ENCODE measurements at regions not wholly inside any gene's neighbourhood (a gene's known extent, or its start where the extent isn't known, plus 50 kb on each side); places are given as distances from the start of the nearest gene placed in this dataset.

- DNase-seq (ENCODE audit: extremely low spot score in 2 of 2) = no peak
- H3K36me3 ChIP-seq = no peaks in the 10 kb centered on the region
- H3K4me1 ChIP-seq = no peaks in the 10 kb centered on the region
- no peak overlapping the region for H3K4me3 ChIP-seq
- H3K9me3 ChIP-seq = no peaks in the 10 kb centered on the region
- H3K27ac ChIP-seq = no peak overlapping the region
- intact Hi-C loops (cut with DNase I) = no loop called here
- TF ChIP-seq POLR2A (IDR thresholded peaks at IDR 0.05) (no peak), POLR2AphosphoS5 (IDR thresholded peaks at IDR 0.05; ENCODE audit: insufficient read depth in 1 of 2, low read depth in 1 of 2) (no peak)
- TF ChIP-seq, protein P1, sequence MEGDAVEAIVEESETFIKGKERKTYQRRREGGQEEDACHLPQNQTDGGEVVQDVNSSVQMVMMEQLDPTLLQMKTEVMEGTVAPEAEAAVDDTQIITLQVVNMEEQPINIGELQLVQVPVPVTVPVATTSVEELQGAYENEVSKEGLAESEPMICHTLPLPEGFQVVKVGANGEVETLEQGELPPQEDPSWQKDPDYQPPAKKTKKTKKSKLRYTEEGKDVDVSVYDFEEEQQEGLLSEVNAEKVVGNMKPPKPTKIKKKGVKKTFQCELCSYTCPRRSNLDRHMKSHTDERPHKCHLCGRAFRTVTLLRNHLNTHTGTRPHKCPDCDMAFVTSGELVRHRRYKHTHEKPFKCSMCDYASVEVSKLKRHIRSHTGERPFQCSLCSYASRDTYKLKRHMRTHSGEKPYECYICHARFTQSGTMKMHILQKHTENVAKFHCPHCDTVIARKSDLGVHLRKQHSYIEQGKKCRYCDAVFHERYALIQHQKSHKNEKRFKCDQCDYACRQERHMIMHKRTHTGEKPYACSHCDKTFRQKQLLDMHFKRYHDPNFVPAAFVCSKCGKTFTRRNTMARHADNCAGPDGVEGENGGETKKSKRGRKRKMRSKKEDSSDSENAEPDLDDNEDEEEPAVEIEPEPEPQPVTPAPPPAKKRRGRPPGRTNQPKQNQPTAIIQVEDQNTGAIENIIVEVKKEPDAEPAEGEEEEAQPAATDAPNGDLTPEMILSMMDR (IDR thresholded peaks at IDR 0.05) = no peak
- no peaks in the 10 kb centered on the region for H3K27me3 ChIP-seq
Observed at GRCh38 chr2:56026828-56027227, 103.2 kb upstream of the EFEMP1 start.

GRCh38 chr2:56030062-56030461 is 106.5 kb upstream of the EFEMP1 start:
- no peak overlapping the region for H3K27ac ChIP-seq
- no peaks in the 10 kb centered on the region for H3K36me3 ChIP-seq
- no peaks in the 10 kb centered on the region for H3K9me3 ChIP-seq
- no peak for DNase-seq (ENCODE audit: extremely low spot score in 2 of 2)
- intact Hi-C loops (cut with DNase I) = no loop called here
- no peak for TF ChIP-seq POLR2A (IDR thresholded peaks at IDR 0.05)
- TF ChIP-seq POLR2AphosphoS5 (IDR thresholded peaks at IDR 0.05; ENCODE audit: insufficient read depth in 1 of 2, low read depth in 1 of 2) = no peak
- TF ChIP-seq, protein P1 (IDR thresholded peaks at IDR 0.05) = no peak
- no peaks in the 10 kb centered on the region for H3K4me1 ChIP-seq
- no peaks in the 10 kb centered on the region for H3K27me3 ChIP-seq
- H3K4me3 ChIP-seq = no peak overlapping the region

GRCh38 chr2:56030901-56031300 is 107.3 kb upstream of the EFEMP1 start:
- Histone ChIP-seq H3K36me3 (no peaks in the 10 kb centered on the region), H3K9me3 (no peaks in the 10 kb centered on the region), H3K4me1 (no peaks in the 10 kb centered on the region), H3K27me3 (no peaks in the 10 kb centered on the region), H3K27ac (no peak overlapping the region), H3K4me3 (no peak overlapping the region)
- TF ChIP-seq POLR2A (IDR thresholded peaks at IDR 0.05) = no peak
- TF ChIP-seq, protein P1 (IDR thresholded peaks at IDR 0.05) = no peak
- TF ChIP-seq POLR2AphosphoS5 (IDR thresholded peaks at IDR 0.05; ENCODE audit: insufficient read depth in 1 of 2, low read depth in 1 of 2) = no peak
- intact Hi-C loops (cut with DNase I) = no loop called here
- DNase-seq (ENCODE audit: extremely low spot score in 2 of 2) = no peak

- TF ChIP-seq, protein P1 (IDR thresholded peaks at IDR 0.05) = no peak
- no peak for TF ChIP-seq POLR2A (IDR thresholded peaks at IDR 0.05)
- TF ChIP-seq POLR2AphosphoS5 (IDR thresholded peaks at IDR 0.05; ENCODE audit: insufficient read depth in 1 of 2, low read depth in 1 of 2) = no peak
- no peaks in the 10 kb centered on the region for H3K27me3 ChIP-seq
- no peaks in the 10 kb centered on the region for H3K9me3 ChIP-seq
- H3K36me3 ChIP-seq = no peaks in the 10 kb centered on the region
- H3K4me3 ChIP-seq = no peak overlapping the region
- H3K4me1 ChIP-seq = no peaks in the 10 kb centered on the region
- intact Hi-C loops (cut with DNase I) = no loop called here
- no peak overlapping the region for H3K27ac ChIP-seq
- DNase-seq (ENCODE audit: extremely low spot score in 2 of 2) = no peak
Observed at GRCh38 chr2:56034258-56034657, 110.7 kb upstream of the EFEMP1 start.

GRCh38 chr2:56040189-56040588 is 116.6 kb upstream of the EFEMP1 start:
- H3K4me3 ChIP-seq = no peak overlapping the region
- no peak for DNase-seq (ENCODE audit: extremely low spot score in 2 of 2)
- H3K36me3 ChIP-seq = no peaks in the 10 kb centered on the region
- H3K9me3 ChIP-seq = no peaks in the 10 kb centered on the region
- no peaks in the 10 kb centered on the region for H3K4me1 ChIP-seq
- H3K27ac ChIP-seq = no peak overlapping the region
- no peaks in the 10 kb centered on the region for H3K27me3 ChIP-seq
- TF ChIP-seq POLR2A (IDR thresholded peaks at IDR 0.05) (no peak), POLR2AphosphoS5 (IDR thresholded peaks at IDR 0.05; ENCODE audit: insufficient read depth in 1 of 2, low read depth in 1 of 2) (no peak)
- TF ChIP-seq, protein P1 (IDR thresholded peaks at IDR 0.05) = no peak
- intact Hi-C loops (cut with DNase I) = no loop called here
